HG03103 (cell line): ENCODE measurements at regions not wholly inside any gene's neighbourhood (a gene's known extent, or its start where the extent isn't known, plus 50 kb on each side); places are given as distances from the start of the nearest gene placed in this dataset.

Experiments
- ATAC-seq: cut with Tn5 transposase; IDR thresholded peaks from one replicate; pipeline ENCODE4 v1.9.1; 2021; ENCODE audit warnings: low read depth; ENCODE audit not compliant: unreplicated experiment

DNA sequence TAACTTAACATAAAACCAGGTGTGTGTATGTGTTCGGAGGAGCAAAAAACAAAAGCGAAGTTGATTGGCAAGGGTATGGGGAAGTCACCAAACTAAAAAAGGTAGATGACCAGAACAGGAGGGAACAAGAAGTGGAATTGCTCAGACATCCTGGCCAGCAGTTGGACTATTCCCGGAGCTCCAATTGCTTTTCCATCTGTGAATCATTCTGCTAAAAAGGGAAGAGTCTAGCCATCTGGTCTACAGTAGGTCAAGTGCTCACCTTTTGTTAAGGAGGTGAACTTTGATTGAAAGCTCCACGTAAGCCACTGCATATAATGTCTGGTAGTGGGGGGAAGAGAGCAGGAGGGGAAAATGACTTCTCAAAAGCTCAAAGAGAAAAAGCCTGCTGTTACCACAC lies 50.0 kb upstream of the BET1 start:
- no peak for ATAC-seq

DNA sequence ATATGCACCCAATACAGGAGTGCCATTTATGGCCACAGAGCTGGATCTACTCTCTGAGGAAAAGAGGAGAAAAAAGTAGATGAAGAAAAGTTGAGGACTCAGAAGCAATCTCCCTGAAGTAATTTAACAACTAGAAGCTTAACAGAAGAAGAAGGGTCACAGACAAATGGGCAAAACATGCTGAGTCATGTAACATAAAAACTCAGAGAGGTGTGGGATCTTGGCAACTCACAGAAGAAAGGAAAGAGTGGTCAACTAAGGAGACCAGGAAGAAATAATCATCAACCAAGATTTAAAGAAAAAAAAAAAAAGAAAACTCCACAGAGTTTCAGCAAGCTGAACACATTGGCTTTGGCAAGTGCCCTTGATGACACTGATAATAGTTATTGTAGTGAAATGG lies 51.8 kb upstream of the BET1 start:
- ATAC-seq, result no peak

- no peak for ATAC-seq
These were observed 52.6 kb upstream of the BET1 start for GRCh38 chr7:94056796-94057207.

DNA sequence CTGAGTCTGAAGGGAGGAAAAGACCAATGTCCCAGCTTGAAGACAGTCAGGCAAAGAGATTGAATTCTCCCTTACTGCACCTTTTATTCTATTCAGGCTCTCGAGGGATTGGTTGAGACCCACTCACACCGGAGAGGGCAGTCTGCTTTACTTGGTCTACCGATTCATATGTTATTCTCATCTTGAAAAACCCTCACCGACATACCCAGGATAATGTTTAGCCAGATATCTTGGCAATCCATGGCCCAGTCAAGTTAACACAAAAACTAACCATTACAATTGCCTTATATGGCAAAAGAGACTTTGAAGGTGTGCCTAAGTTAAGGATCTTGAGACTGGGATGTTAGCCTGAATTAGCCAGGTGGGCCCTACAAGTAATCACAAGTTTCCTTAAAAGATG lies 53.8 kb upstream of the BET1 start:
- no peak for ATAC-seq

- no peak for ATAC-seq
These were observed 55.6 kb upstream of the BET1 start for GRCh38 chr7:94059746-94060145.

GRCh38 chr7:94060752-94061151 lies 56.6 kb upstream of the BET1 start:
- ATAC-seq, result no peak

GRCh38 chr7:94061326-94061725 lies 57.2 kb upstream of the BET1 start:
- ATAC-seq, result no peak

- ATAC-seq, result no peak
These were observed 58.2 kb upstream of the BET1 start for GRCh38 chr7:94062372-94062771.

DNA sequence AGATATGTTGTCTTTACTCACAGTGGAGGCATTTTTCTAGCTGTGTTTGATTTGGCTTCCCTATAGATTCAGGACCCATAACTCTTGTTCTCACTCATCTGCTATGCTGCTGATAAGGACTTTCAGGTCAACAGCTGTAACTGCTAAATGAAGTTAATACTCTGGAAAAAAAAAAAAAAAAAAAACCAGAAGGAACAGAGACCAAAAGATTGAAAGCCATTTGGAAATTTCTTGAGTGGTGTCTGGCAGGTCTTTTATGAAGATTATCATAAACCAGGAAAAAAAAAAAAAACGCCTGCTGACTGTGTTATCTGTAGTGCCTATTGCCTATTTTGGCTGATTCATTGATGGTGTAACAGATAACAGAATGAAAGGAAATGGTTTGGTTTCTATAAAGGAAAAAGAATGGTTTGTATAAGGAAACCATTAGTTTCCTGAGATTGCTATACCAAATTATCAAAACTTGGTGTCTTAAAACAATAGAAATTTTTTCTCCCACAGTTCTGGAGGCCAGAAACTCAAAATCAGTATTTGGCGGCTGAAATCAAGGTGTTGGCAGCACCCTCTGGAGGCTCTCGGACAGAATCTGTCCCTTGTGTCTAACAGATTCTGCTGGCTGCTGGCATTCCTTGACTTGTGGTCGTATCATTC lies 60.5 kb upstream of the BET1 start:
- no peak for ATAC-seq

DNA sequence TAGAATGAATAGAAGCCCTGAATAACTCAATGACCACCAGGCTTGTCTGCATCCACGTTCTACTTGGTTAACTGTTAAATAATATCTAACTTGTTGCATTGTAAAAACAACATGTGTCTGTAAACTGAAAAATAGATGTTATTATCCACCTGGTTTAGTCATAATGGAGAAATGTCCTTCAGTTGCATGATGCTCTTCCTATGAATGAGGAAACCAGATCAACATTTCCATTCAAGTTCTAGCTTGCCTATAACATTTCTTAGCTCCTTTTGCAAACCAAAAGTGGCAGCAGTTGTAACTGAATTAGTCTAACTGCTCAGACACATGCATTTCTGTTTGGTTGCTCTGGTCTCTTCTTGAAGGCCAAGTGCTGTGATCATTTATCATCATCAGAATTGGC lies 62.9 kb upstream of the BET1 start:
- no peak for ATAC-seq

DNA sequence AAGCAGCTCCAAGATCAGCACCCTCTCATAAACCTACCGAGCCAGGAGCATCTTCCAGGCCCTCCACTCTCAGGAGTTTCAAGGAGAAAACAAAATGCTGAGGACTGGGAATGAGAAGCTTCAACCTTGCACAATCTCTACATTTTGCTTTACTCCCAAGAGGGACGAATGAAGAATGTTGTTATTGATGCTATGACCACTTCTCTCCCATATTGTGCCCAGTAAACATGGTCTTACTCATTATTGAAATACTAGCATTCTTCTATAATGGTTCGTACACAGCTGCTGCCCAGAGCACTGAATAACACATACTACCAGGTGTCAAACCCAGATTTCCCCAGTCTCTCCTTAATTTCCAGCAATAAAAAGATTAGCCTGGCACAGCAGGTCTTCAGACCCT lies 63.4 kb upstream of the BET1 start:
- no peak for ATAC-seq

GRCh38 chr7:94069162-94069739 lies 65.1 kb upstream of the BET1 start:
- ATAC-seq, result no peak

DNA sequence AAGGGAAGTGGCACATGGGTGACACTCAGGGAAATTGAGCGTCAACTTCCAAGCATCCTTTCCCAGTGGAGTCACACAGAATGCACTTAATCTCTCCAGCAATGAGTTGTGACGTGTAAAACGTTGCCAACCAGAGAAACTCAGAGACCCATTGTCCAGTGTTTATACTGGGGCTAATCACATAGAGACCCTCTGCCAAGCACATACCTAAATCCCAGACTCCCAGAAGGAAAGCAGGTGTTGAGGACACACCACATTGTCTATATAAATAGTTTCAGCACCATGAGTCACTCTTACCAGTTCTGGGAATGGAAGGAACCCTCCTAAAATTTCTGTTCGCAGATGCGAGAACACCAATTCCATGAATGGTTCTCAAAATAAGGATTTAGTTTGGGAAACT lies 76.4 kb upstream of the BET1 start:
- ATAC-seq, result no peak

DNA sequence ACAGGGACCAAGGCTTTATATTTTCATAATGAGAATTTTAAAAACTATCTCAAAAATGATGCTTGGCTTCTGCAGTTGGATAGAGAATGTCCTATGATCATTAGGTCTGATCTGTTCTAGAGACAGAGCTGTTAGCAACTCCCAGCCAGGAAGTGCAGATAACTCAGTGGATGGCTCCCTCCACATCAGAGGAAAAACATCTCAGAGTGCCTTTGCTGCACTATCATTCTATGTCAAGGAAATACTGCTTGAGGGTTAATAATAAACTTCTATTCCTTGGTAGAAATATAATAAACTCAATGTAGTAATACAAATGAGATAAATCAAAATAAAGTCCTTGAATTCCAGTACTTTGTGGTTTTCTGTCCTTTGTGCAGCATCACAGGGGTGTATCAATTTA lies 78.0 kb upstream of the BET1 start:
- no peak for ATAC-seq

- peak; percentile 98 for ATAC-seq
These were observed 83.7 kb upstream of the BET1 start for GRCh38 chr7:94087664-94088352.

GRCh38 chr7:94088560-94088959 lies 84.4 kb upstream of the BET1 start:
- no peak for ATAC-seq

- ATAC-seq, result no peak
These were observed 85.7 kb upstream of the BET1 start for GRCh38 chr7:94089806-94090205.

GRCh38 chr7:94092980-94093379 lies 88.8 kb upstream of the BET1 start:
- no peak for ATAC-seq

- ATAC-seq, result no peak
These were observed 90.1 kb upstream of the BET1 start for GRCh38 chr7:94094298-94094697.

GRCh38 chr7:94095316-94096009 lies 91.3 kb upstream of the BET1 start:
- ATAC-seq, result no peak

GRCh38 chr7:94099679-94100078 lies 95.5 kb upstream of the BET1 start:
- ATAC-seq, result no peak
